ENCODE measurements at regions not wholly inside any gene's neighbourhood (a gene's known extent, or its start where the extent isn't known, plus 50 kb on each side); places are given as distances from the start of the nearest gene placed in this dataset.

DNA sequence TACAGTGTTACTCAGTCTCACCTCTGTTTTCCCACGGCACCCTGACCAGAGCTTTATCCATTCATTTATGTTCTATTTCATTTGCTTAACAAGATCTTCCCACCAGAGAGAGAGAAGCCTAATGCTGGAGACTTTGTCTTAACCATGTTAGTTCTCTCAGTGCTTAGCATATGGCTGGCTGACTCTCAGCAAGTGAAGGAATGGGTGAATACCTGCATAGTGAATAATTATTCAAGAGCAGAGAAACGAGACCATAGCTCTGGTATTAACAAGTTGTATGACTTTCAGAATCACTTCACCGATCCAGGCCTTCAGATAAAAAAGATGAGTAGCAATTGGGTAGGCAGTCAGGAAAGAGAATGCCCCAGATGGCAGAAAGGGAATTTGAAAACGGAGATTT, 686.3 kb downstream of the LIG4 start:
- no peak for DNase-seq
- TF ChIP-seq, protein P1, sequence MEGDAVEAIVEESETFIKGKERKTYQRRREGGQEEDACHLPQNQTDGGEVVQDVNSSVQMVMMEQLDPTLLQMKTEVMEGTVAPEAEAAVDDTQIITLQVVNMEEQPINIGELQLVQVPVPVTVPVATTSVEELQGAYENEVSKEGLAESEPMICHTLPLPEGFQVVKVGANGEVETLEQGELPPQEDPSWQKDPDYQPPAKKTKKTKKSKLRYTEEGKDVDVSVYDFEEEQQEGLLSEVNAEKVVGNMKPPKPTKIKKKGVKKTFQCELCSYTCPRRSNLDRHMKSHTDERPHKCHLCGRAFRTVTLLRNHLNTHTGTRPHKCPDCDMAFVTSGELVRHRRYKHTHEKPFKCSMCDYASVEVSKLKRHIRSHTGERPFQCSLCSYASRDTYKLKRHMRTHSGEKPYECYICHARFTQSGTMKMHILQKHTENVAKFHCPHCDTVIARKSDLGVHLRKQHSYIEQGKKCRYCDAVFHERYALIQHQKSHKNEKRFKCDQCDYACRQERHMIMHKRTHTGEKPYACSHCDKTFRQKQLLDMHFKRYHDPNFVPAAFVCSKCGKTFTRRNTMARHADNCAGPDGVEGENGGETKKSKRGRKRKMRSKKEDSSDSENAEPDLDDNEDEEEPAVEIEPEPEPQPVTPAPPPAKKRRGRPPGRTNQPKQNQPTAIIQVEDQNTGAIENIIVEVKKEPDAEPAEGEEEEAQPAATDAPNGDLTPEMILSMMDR (IDR thresholded peaks at IDR 0.05) = no peak
- TF ChIP-seq POLR2A (IDR thresholded peaks at IDR 0.05) = no peak
- Histone ChIP-seq H3K4me3 (replicated peaks in 1 of 3) (no peak overlapping the region), H3K27me3 (no peaks in the 10 kb centered on the region), H3K4me1 (no peaks in the 10 kb centered on the region), H3K9me3 (no peaks in the 10 kb centered on the region), H3K27ac (no peak overlapping the region), H3K36me3 (no peaks in the 10 kb centered on the region)
- intact Hi-C loops (cut with DNase I) = no loop called here
- 72% methylated on average over 4 of the region's 4 CpGs for WGBS, 2 donors

DNA sequence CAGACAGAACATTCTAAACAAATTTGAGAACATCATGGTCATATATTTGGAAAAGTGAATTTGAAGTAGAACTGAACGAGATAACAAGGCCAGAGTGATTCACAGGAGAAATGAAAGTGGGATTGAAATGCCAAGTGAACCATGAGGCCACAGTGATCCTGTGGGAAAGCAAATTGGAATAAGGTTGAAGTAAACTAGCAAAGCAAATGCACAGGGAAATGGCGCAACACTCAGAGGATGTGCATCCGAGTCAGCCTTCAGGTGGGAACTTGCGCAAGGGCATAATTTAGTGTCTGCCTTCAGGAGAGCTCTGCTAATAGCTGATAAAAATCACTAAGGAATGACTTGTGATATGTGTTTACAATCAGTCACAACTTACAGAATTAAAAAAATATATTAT, 696.6 kb downstream of the LIG4 start:
- intact Hi-C loops (cut with DNase I) = no loop called here
- Histone ChIP-seq H3K4me1 (no peaks in the 10 kb centered on the region), H3K27me3 (no peaks in the 10 kb centered on the region), H3K9me3 (no peaks in the 10 kb centered on the region), H3K27ac (no peak overlapping the region), H3K4me3 (replicated peaks in 1 of 3) (no peak overlapping the region), H3K36me3 (no peaks in the 10 kb centered on the region)
- TF ChIP-seq, protein P1 (IDR thresholded peaks at IDR 0.05) = no peak
- DNase-seq = no peak
- WGBS, 2 donors = 93 to 95% methylated on average over 4 of the region's 4 CpGs

DNA sequence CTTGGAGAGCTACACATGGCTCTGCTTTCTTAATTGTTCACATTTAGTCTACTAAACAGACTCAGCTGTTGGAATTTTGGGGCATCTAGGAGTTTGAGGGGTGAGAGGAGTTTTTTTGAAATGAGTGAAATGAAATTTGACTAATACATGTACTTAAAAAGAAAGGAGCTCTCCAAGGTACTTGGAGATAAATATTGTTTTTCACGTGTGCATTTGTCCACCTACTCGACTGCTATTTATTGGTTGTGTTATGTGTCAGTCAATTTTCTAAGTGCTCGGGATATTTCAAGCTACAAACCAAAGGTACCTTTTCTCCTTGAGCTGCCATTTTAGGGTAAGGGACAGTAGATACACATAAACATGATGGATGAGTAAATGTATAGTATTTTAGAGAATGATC, 697.0 kb downstream of the LIG4 start:
- Histone ChIP-seq H3K27ac (no peak overlapping the region), H3K4me3 (replicated peaks in 1 of 3) (no peak overlapping the region), H3K27me3 (no peaks in the 10 kb centered on the region), H3K4me1 (no peaks in the 10 kb centered on the region), H3K9me3 (no peaks in the 10 kb centered on the region), H3K36me3 (no peaks in the 10 kb centered on the region)
- DNase-seq = no peak
- intact Hi-C loops (cut with DNase I) = no loop called here
- 65 to 67% methylated on average over 3 of the region's 3 CpGs for WGBS, 2 donors
- TF ChIP-seq, protein P1 (IDR thresholded peaks at IDR 0.05) = no peak
- TF ChIP-seq POLR2A (IDR thresholded peaks at IDR 0.05) = no peak

DNA sequence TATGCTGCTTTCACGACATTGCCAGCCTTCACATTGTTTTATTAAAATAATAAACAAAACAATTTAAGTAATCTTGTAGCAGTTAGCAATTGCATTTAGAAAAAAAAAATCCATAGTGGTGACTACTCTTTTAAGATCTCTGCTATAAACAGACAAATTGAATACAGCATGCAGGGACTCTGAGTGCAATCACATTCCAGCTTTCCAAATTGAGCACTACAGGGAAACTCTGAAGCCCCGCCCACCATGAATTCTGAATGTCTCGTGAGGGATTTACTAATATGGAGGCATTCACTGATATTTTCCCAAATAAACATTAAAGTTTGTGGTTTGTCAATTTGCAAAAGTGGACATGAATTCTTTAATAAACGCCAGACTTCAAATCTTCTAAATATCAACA, 698.8 kb downstream of the LIG4 start:
- Histone ChIP-seq H3K36me3 (no peaks in the 10 kb centered on the region), H3K4me1 (no peaks in the 10 kb centered on the region), H3K9me3 (no peaks in the 10 kb centered on the region), H3K27ac (no peak overlapping the region), H3K27me3 (no peaks in the 10 kb centered on the region), H3K4me3 (replicated peaks in 1 of 3) (no peak overlapping the region)
- DNase-seq = no peak
- no peak for TF ChIP-seq POLR2A (IDR thresholded peaks at IDR 0.05)
- TF ChIP-seq, protein P1 (IDR thresholded peaks at IDR 0.05) = no peak
- intact Hi-C loops (cut with DNase I) = no loop called here
- 89 to 90% methylated on average over 4 of the region's 4 CpGs for WGBS, 2 donors

DNA sequence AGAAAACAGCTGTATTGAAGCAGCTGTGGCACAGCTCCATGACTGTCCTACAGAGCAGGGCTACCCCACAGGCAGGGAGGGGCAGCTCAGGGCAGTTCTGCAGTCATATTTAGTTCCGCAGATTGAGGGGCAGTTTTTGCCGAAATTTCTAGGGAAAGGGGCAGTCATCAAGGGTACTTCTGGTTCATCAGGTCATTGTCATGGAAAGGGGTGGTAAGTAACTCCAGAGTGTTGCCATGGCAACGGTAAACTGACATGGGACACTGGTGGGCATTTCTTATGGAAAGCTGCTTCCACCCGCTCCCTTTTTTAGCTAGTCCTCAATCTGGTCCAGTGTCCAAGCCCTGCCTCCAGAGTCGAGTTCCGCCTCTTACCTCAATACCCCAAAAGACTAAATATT, 702.8 kb downstream of the LIG4 start:
- no peak for DNase-seq
- 95 to 96% methylated on average over 6 of the region's 6 CpGs for WGBS, 2 donors
- TF ChIP-seq, protein P1 (IDR thresholded peaks at IDR 0.05) = no peak
- no peak for TF ChIP-seq POLR2A (IDR thresholded peaks at IDR 0.05)
- H3K36me3 ChIP-seq = no peaks in the 10 kb centered on the region
- no peaks in the 10 kb centered on the region for H3K4me1 ChIP-seq
- no peaks in the 10 kb centered on the region for H3K9me3 ChIP-seq
- no peaks in the 10 kb centered on the region for H3K27me3 ChIP-seq
- no peak overlapping the region for H3K27ac ChIP-seq
- intact Hi-C loops (cut with DNase I) = no loop called here
- H3K4me3 ChIP-seq (replicated peaks in 1 of 3) = no peak overlapping the region

Data from thyroid gland (tissue), 4 donors.